Fibroblast of lung (primary cell): ENCODE measurements at regions not wholly inside any gene's neighbourhood (a gene's known extent, or its start where the extent isn't known, plus 50 kb on each side); places are given as distances from the start of the nearest gene placed in this dataset.

ENCODE experiments used
- DNase-seq, 2 donors: peaks; one replicate each; pipeline versions ENCODE4 v3.0.0 to v3.0.0-alpha.2; 2010; ENCODE audit warnings: low read depth in 2 of 2
- H2AFZ ChIP-seq: 2 replicates; pipeline ENCODE4 v1.5.1; 2012; ENCODE audit warnings: low read length, control low read depth, inconsistent platforms
- H3K27ac ChIP-seq: 2 replicates; pipeline ENCODE4 v1.5.1; 2011; ENCODE audit warnings: low read length, control low read depth; ENCODE audit not compliant: insufficient read depth
- H3K27me3 ChIP-seq: 2 replicates; pipeline ENCODE4 v1.5.1; 2011; ENCODE audit warnings: mild to moderate bottlenecking, low read length; ENCODE audit not compliant: control insufficient read depth, insufficient read depth
- H3K36me3 ChIP-seq: 2 replicates; pipeline ENCODE4 v1.5.1; 2011; ENCODE audit warnings: low read length; ENCODE audit not compliant: control insufficient read depth, insufficient read depth
- H3K4me1 ChIP-seq: 2 replicates; pipeline ENCODE4 v1.5.1; 2011; ENCODE audit warnings: low read length; ENCODE audit not compliant: control insufficient read depth, insufficient read depth; ENCODE audit errors: extremely low read depth
- H3K4me2 ChIP-seq: 2 replicates; pipeline ENCODE4 v1.5.1; 2011; ENCODE audit warnings: low read length, control low read depth; ENCODE audit not compliant: insufficient read depth; ENCODE audit errors: extremely low read depth
- H3K4me3 ChIP-seq, 4 experiments: fragments of 200-600 bp in 1 of 4; sonication (generic) in 1 of 4; replicated peaks in 1 of 4; 2 replicates each; pipeline ENCODE4 v1.5.1; 2011 to 2016; ENCODE audit warnings: low read length in 4 of 4, low read depth in 3 of 4, mild to moderate bottlenecking in 3 of 4, control low read depth in 2 of 4, inconsistent platforms in 1 of 4, mixed read lengths in 1 of 4; ENCODE audit not compliant: insufficient read depth in 1 of 4; ENCODE audit errors: control extremely low read depth in 1 of 4
- H3K79me2 ChIP-seq: 2 replicates; pipeline ENCODE4 v1.5.1; 2012; ENCODE audit warnings: mild to moderate bottlenecking, low read length, inconsistent platforms; ENCODE audit not compliant: control insufficient read depth, insufficient read depth
- H3K9ac ChIP-seq: 2 replicates; pipeline ENCODE4 v1.5.1; 2011; ENCODE audit warnings: mild to moderate bottlenecking, low read length, control low read depth; ENCODE audit not compliant: insufficient read depth
- H3K9me3 ChIP-seq: 2 replicates; pipeline ENCODE4 v1.5.1; 2012; ENCODE audit warnings: low read depth, low read length; ENCODE audit not compliant: control insufficient read depth, insufficient read depth
- H4K20me1 ChIP-seq: 2 replicates; pipeline ENCODE4 v1.5.1; 2011; ENCODE audit warnings: low read length; ENCODE audit not compliant: control insufficient read depth, insufficient read depth; ENCODE audit errors: extremely low read depth
- EZH2 ChIP-seq: IDR thresholded peaks from 2 replicates; pipeline ENCODE4 v1.5.1; 2012; ENCODE audit warnings: low read length, control low read depth, mild to moderate bottlenecking; ENCODE audit errors: missing control alignments
- TF ChIP-seq, protein P1 (sequence below), 2 donors: IDR thresholded peaks in 1 of 2; conservative IDR thresholded peaks in 1 of 2; 1 replicate in 1 of 2; 2 replicates in 1 of 2; pipeline ENCODE4 v1.5.1; 2011 to 2012; ENCODE audit warnings: low read length in 2 of 2, control low read depth in 1 of 2, inconsistent platforms in 1 of 2, low read depth in 1 of 2, mild to moderate bottlenecking in 1 of 2

GRCh38 chr12:91567100-91567485 is 384.5 kb upstream of the DCN start:
- Histone ChIP-seq H3K36me3 (no peaks in the 10 kb centered on the region), H3K9ac (no peak overlapping the region), H3K4me1 (no peaks in the 10 kb centered on the region), H2AFZ (no peak overlapping the region), H3K27ac (no peak overlapping the region), H3K4me3 (no peak overlapping the region), H4K20me1 (no peaks in the 10 kb centered on the region), H3K9me3 (no peaks in the 10 kb centered on the region), H3K27me3 (no peaks in the 10 kb centered on the region), H3K79me2 (no peaks in the 10 kb centered on the region), H3K4me2 (no peak overlapping the region)
- no peak for DNase-seq
- TF ChIP-seq EZH2 = no peak
- TF ChIP-seq, protein P1, sequence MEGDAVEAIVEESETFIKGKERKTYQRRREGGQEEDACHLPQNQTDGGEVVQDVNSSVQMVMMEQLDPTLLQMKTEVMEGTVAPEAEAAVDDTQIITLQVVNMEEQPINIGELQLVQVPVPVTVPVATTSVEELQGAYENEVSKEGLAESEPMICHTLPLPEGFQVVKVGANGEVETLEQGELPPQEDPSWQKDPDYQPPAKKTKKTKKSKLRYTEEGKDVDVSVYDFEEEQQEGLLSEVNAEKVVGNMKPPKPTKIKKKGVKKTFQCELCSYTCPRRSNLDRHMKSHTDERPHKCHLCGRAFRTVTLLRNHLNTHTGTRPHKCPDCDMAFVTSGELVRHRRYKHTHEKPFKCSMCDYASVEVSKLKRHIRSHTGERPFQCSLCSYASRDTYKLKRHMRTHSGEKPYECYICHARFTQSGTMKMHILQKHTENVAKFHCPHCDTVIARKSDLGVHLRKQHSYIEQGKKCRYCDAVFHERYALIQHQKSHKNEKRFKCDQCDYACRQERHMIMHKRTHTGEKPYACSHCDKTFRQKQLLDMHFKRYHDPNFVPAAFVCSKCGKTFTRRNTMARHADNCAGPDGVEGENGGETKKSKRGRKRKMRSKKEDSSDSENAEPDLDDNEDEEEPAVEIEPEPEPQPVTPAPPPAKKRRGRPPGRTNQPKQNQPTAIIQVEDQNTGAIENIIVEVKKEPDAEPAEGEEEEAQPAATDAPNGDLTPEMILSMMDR (conservative IDR thresholded peaks at IDR 0.05 in 1 of 2, IDR thresholded peaks at IDR 0.05 in 1 of 2; ENCODE audit: low read depth in 1 of 2, low read length in 2 of 2) = no peak

DNA sequence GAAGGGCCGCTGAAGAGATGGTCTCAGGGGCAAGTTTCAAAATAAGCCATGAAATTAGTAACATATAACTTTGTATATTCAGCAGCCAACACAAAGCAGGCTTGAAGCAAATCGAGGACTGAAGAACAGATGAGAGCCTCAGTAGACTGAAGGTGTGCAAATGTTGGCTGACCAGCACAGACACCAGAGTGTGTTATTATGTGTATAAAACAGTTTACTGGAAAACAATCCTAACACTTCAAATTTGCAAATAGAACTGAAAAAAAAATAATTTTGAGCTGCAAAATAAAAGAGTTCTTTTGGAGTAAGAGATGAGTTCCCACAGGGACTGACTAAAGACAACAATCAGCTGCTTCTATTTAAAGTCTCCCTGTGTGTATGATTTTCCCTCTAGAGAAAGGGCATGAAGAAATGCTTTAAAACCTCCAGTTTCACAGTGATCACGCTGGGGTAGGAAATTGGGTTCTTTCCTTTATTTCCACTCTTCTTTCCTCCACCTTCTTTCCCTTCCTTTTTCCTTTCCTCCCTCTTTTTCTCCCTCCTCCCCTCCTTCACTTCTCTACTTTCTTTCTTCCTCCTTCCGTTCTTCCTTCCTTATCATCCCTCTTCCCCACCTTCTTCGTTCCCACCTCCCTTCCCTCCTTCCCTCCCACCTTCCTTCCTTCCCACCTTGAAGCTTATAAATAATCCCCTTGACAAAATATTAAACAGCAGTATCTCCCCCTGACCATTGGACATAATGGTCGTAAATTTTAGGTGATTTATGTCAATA is 383.9 kb upstream of the DCN start:
- Histone ChIP-seq H3K27ac (no peak overlapping the region), H4K20me1 (no peaks in the 10 kb centered on the region), H3K4me2 (no peak overlapping the region), H2AFZ (no peak overlapping the region), H3K36me3 (no peaks in the 10 kb centered on the region), H3K79me2 (no peaks in the 10 kb centered on the region), H3K27me3 (no peaks in the 10 kb centered on the region), H3K4me1 (no peaks in the 10 kb centered on the region), H3K9me3 (no peaks in the 10 kb centered on the region), H3K9ac (no peak overlapping the region), H3K4me3 (no peak overlapping the region)
- DNase-seq = no peak
- TF ChIP-seq, protein P1 (conservative IDR thresholded peaks at IDR 0.05 in 1 of 2, IDR thresholded peaks at IDR 0.05 in 1 of 2; ENCODE audit: low read depth in 1 of 2, low read length in 2 of 2) = no peak
- no peak for TF ChIP-seq EZH2

DNA sequence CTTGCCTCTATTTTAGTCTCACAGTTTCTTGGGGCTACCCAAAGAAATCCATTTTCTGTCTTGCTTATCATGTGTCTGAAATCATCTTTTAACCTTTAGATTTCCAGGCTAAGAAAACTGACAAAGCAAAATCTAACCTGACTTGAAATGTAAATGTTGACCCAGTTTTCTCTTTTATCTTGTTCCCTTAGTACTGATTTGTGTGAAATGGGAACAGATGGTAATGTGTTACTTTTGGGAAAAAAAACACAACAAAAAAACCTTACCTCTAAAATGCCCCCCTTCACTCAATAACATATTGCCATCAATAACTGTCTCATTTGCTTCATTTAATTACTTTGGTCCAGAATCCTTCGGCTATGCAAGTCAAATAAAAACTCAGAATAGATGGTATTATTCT is 383.2 kb upstream of the DCN start:
- Histone ChIP-seq H3K79me2 (no peaks in the 10 kb centered on the region), H3K9me3 (no peaks in the 10 kb centered on the region), H3K4me1 (no peaks in the 10 kb centered on the region), H3K36me3 (no peaks in the 10 kb centered on the region), H3K4me3 (no peak overlapping the region), H3K4me2 (no peak overlapping the region), H3K9ac (no peak overlapping the region), H4K20me1 (no peaks in the 10 kb centered on the region), H3K27me3 (no peaks in the 10 kb centered on the region), H2AFZ (no peak overlapping the region), H3K27ac (no peak overlapping the region)
- TF ChIP-seq, protein P1 (conservative IDR thresholded peaks at IDR 0.05 in 1 of 2, IDR thresholded peaks at IDR 0.05 in 1 of 2; ENCODE audit: low read depth in 1 of 2, low read length in 2 of 2) = no peak
- TF ChIP-seq EZH2 = no peak
- no peak for DNase-seq
